ENCODE measurements at regions not wholly inside any gene's neighbourhood (a gene's known extent, or its start where the extent isn't known, plus 50 kb on each side); places are given as distances from the start of the nearest gene placed in this dataset.

GRCh38 chr13:76012091-76012721 lies 376.1 kb downstream of the LMO7 start:
- ATAC-seq = no peak
- POLR2A ChIA-PET = no interaction called here
- Mint-ChIP-seq H3K4me3 (no peak overlapping the region), H3K9me3 (no peaks in the 10 kb centered on the region), H3K27me3 (no peaks in the 10 kb centered on the region), H3K27ac (no peak overlapping the region), H3K36me3 (ENCODE audit: low read depth) (no peaks in the 10 kb centered on the region), H3K4me1 (ENCODE audit: low read depth) (no peaks in the 10 kb centered on the region)
- no peak for DNase-seq
- CTCF ChIA-PET = interaction anchor here (1.0 to 1.5 kb wide), 1 partner anchor 316 kb away, joined by 4 to 7 read pairs; no protein-coding TSS in a partner anchor
- TF ChIP-seq, protein P1, sequence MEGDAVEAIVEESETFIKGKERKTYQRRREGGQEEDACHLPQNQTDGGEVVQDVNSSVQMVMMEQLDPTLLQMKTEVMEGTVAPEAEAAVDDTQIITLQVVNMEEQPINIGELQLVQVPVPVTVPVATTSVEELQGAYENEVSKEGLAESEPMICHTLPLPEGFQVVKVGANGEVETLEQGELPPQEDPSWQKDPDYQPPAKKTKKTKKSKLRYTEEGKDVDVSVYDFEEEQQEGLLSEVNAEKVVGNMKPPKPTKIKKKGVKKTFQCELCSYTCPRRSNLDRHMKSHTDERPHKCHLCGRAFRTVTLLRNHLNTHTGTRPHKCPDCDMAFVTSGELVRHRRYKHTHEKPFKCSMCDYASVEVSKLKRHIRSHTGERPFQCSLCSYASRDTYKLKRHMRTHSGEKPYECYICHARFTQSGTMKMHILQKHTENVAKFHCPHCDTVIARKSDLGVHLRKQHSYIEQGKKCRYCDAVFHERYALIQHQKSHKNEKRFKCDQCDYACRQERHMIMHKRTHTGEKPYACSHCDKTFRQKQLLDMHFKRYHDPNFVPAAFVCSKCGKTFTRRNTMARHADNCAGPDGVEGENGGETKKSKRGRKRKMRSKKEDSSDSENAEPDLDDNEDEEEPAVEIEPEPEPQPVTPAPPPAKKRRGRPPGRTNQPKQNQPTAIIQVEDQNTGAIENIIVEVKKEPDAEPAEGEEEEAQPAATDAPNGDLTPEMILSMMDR (IDR thresholded peaks at IDR 0.05) = no peak
- intact Hi-C loops (cut with micrococcal nuclease) = no loop called here

- Mint-ChIP-seq H3K4me1 (ENCODE audit: low read depth) (no peaks in the 10 kb centered on the region), H3K27me3 (peaks cover under 1% of the 10 kb centered on the region), H3K9me3 (no peaks in the 10 kb centered on the region), H3K27ac (no peak overlapping the region), H3K4me3 (no peak overlapping the region), H3K36me3 (ENCODE audit: low read depth) (no peaks in the 10 kb centered on the region)
- TF ChIP-seq, protein P1 (IDR thresholded peaks at IDR 0.05) = no peak
- DNase-seq (no peak), ATAC-seq (no peak)
- CTCF ChIA-PET = no interaction called here
- POLR2A ChIA-PET = no interaction called here
- intact Hi-C loops (cut with micrococcal nuclease) = no loop called here
These were observed 373.2 kb downstream of the LMO7 start for GRCh38 chr13:76009267-76009890.

- TF ChIP-seq, protein P1 (IDR thresholded peaks at IDR 0.05) = no peak
- DNase-seq = no peak
- H3K9me3 Mint-ChIP-seq = no peaks in the 10 kb centered on the region
- H3K4me1 Mint-ChIP-seq (ENCODE audit: low read depth) = no peaks in the 10 kb centered on the region
- no peak for ATAC-seq
- ChIA-PET POLR2A (interaction anchor here (0.5 kb wide), 1 partner anchor 517 kb away, joined by 3 read pairs; no protein-coding TSS in a partner anchor), CTCF (no interaction called here)
- intact Hi-C loops (cut with micrococcal nuclease) = no loop called here
- H3K27ac Mint-ChIP-seq = no peak overlapping the region
- peaks cover 2% of the 10 kb centered on the region for H3K27me3 Mint-ChIP-seq
- H3K4me3 Mint-ChIP-seq = no peak overlapping the region
- no peaks in the 10 kb centered on the region for H3K36me3 Mint-ChIP-seq (ENCODE audit: low read depth)
These were observed 368.3 kb downstream of the LMO7 start for GRCh38 chr13:76004416-76004815.

GRCh38 chr13:76000131-76000530 lies 364.0 kb downstream of the LMO7 start:
- Mint-ChIP-seq H3K27me3 (peaks cover 4% of the 10 kb centered on the region), H3K27ac (no peak overlapping the region), H3K4me1 (ENCODE audit: low read depth) (no peaks in the 10 kb centered on the region), H3K4me3 (no peak overlapping the region), H3K36me3 (ENCODE audit: low read depth) (no peaks in the 10 kb centered on the region), H3K9me3 (no peaks in the 10 kb centered on the region)
- POLR2A ChIA-PET = no interaction called here
- DNase-seq (no peak), ATAC-seq (no peak)
- TF ChIP-seq, protein P1 (IDR thresholded peaks at IDR 0.05) = no peak
- intact Hi-C loops (cut with micrococcal nuclease) = no loop called here
- CTCF ChIA-PET = no interaction called here

DNA sequence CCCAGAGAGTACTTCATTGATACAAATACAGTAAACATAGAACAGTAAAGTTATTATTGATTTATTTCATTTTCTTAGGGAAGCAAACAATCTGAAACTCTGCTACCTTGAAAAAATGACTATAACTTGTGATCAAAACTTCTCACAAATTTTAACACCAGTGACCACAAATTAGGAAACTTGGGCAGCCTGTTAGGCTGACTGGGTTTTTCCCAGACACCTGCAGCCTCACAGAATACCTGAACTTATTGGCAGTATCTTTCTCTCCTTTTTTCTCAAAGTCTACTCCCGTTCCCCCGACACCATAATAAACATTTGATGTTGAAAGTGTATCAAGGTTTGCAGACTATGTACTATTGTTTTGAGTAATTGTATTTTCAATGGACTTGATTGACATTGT lies 360.5 kb downstream of the LMO7 start:
- H3K36me3 Mint-ChIP-seq (ENCODE audit: low read depth) = no peaks in the 10 kb centered on the region
- TF ChIP-seq, protein P1 (IDR thresholded peaks at IDR 0.05) = no peak
- CTCF ChIA-PET = no interaction called here
- peaks cover 2% of the 10 kb centered on the region for H3K27me3 Mint-ChIP-seq
- DNase-seq (no peak), ATAC-seq (no peak)
- intact Hi-C loops (cut with micrococcal nuclease) = no loop called here
- H3K27ac Mint-ChIP-seq = no peak overlapping the region
- no peaks in the 10 kb centered on the region for H3K4me1 Mint-ChIP-seq (ENCODE audit: low read depth)
- no peak overlapping the region for H3K4me3 Mint-ChIP-seq
- no peaks in the 10 kb centered on the region for H3K9me3 Mint-ChIP-seq
- POLR2A ChIA-PET = no interaction called here
